ENCODE measurements at regions not wholly inside any gene's neighbourhood (a gene's known extent, or its start where the extent isn't known, plus 50 kb on each side); places are given as distances from the start of the nearest gene placed in this dataset.

GRCh38 chr13:44763615-44764301, 187.6 kb upstream of the TSC22D1 start:
- Histone ChIP-seq H3K4me3 (no peak overlapping the region), H3K4me1 (peaks cover 15% of the 10 kb centered on the region), H3K27ac (no peak overlapping the region), H3K9me3 (replicated peaks) (no peaks in the 10 kb centered on the region), H3K27me3 (no peaks in the 10 kb centered on the region), H3K36me3 (no peaks in the 10 kb centered on the region)
- DNase-seq: no peak

GRCh38 chr13:44762911-44763310, 186.8 kb upstream of the TSC22D1 start:
- Histone ChIP-seq H3K9me3 (replicated peaks) (no peaks in the 10 kb centered on the region), H3K27me3 (no peaks in the 10 kb centered on the region), H3K36me3 (no peaks in the 10 kb centered on the region), H3K4me3 (no peak overlapping the region), H3K27ac (no peak overlapping the region), H3K4me1 (peaks cover 23% of the 10 kb centered on the region)
- DNase-seq: no peak

GRCh38 chr13:44760434-44760833, 184.3 kb upstream of the TSC22D1 start:
- Histone ChIP-seq H3K27me3 (no peaks in the 10 kb centered on the region), H3K4me3 (no peak overlapping the region), H3K36me3 (no peaks in the 10 kb centered on the region), H3K4me1 (peaks cover 23% of the 10 kb centered on the region), H3K9me3 (replicated peaks) (no peaks in the 10 kb centered on the region), H3K27ac (peak overlapping the region; percentile 93)
- DNase-seq: peak in 1 of 2 experiments; percentile 11

DNA sequence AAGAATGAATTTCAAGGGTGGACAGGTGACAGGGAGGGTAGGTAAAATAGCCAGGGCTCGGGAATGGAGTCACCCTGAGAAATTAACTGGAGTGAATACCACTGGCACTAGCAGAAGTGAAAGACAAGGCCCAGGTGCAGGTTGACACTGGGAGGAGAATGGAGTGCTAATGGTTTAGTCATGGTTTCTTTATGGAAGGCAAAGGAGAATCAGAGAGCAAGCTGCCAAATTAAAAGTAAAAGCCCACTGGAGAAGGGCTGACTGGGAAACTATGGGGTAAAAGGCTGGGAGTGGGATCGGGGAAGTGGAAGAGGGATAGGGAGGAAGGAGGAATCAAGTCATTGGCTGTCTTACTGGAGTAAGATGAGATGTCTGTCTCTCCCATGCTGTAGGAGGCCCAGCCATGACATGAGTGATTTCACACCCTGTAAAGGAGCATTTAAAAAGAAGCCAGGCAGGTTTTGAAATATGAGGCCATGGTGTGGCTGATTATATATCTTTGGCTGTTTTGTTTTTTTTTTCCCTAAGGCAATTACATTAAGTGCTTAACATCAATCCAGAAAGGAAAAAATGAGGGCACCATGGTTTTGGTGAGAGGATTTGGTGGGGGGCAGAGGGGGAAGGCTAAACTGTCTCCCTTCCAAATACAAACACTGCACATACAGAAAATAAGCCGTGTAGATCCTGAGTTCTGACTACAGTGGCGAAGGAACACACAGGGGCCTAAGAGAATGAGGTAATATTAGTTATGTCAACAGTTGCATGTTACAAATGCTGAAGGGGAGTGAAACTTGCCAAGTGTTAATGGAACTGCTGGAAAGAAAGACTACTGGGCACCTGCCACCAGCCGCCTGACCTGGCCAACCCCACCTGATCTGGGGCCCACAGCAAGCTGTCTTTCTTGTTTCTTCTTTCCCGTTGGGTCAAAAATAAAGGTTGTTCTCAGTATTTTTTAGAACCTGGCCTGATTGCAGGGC, 183.5 kb upstream of the TSC22D1 start:
- Histone ChIP-seq H3K4me3 (peak overlapping the region; percentile 45), H3K27me3 (no peaks in the 10 kb centered on the region), H3K9me3 (replicated peaks) (no peaks in the 10 kb centered on the region), H3K36me3 (no peaks in the 10 kb centered on the region), H3K4me1 (peaks cover 23% of the 10 kb centered on the region), H3K27ac (peak overlapping the region; percentile 93)
- peak; percentile 61 to 86 for DNase-seq

DNA sequence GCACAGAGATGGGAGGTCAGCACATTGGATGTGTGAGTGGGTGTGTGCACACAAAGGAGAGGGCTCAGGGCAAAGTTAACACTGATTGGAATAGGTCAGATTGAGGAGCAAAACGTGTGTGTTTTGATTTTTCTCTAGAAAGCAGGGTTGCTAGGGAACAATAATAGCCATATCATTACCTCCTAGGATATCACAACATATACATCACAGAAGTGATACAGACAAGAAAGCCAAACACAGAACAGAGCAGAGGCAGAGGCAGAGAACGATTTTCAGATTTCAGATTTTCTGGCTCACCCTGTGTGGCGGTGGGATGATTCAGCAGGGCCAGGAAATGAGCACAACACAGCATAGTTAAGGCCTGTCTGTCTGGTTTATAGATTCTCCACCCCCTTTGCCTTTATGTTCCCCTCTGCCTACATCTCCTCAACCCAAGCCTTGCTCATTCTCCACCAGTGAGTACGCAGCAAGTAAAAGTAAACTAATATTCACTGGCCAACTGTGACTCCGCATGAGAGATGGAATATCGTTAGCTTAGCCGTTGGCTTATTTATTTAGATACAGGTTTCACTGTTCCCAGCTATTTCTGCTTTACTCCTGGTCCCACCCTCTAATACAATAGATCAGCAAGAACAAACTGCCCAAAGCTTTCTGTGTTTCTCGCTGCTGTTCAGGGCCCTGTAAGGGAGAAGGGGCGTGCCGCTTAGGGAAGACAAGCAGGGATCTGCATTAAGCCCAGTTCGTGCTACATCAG, 182.7 kb upstream of the TSC22D1 start:
- Histone ChIP-seq H3K4me3 (peak overlapping the region; percentile 45), H3K27me3 (no peaks in the 10 kb centered on the region), H3K36me3 (no peaks in the 10 kb centered on the region), H3K9me3 (replicated peaks) (no peaks in the 10 kb centered on the region), H3K4me1 (peaks cover 23% of the 10 kb centered on the region), H3K27ac (peak overlapping the region; percentile 93)
- DNase-seq: peak; percentile 34 to 71

DNA sequence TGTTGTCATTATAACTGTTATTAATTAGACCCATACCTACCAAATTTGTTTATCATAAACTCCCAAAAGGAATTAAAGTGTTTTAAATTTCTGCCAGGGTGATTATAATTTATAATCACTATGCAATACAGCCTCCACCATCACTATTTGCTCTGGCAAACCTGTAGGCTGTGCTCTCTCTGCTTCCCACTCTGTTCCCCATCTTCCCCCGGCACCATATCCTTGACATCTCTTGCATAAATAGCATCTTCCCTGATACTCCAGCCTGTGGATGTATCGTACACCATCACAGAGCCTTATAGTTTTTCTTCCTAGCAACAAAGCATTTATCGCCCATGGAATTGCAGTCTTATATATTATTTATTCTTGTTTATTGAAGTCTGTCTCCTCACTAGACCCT, 181.5 kb upstream of the TSC22D1 start:
- Histone ChIP-seq H3K4me1 (peaks cover 23% of the 10 kb centered on the region), H3K36me3 (no peaks in the 10 kb centered on the region), H3K27ac (no peak overlapping the region), H3K9me3 (replicated peaks) (no peaks in the 10 kb centered on the region), H3K4me3 (no peak overlapping the region), H3K27me3 (no peaks in the 10 kb centered on the region)
- DNase-seq: no peak

- peaks cover 23% of the 10 kb centered on the region for H3K4me1 ChIP-seq
- no peak for DNase-seq
- no peaks in the 10 kb centered on the region for H3K36me3 ChIP-seq
- no peaks in the 10 kb centered on the region for H3K27me3 ChIP-seq
- no peak overlapping the region for H3K27ac ChIP-seq
- no peaks in the 10 kb centered on the region for H3K9me3 ChIP-seq (replicated peaks)
- H3K4me3 ChIP-seq: no peak overlapping the region
These were observed 180.2 kb upstream of the TSC22D1 start for GRCh38 chr13:44756276-44756810.

- Histone ChIP-seq H3K36me3 (no peaks in the 10 kb centered on the region), H3K27ac (no peak overlapping the region), H3K9me3 (replicated peaks) (no peaks in the 10 kb centered on the region), H3K4me3 (no peak overlapping the region), H3K4me1 (peaks cover 23% of the 10 kb centered on the region), H3K27me3 (no peaks in the 10 kb centered on the region)
- DNase-seq: no peak
These were observed 179.7 kb upstream of the TSC22D1 start for GRCh38 chr13:44755872-44756271.

DNA sequence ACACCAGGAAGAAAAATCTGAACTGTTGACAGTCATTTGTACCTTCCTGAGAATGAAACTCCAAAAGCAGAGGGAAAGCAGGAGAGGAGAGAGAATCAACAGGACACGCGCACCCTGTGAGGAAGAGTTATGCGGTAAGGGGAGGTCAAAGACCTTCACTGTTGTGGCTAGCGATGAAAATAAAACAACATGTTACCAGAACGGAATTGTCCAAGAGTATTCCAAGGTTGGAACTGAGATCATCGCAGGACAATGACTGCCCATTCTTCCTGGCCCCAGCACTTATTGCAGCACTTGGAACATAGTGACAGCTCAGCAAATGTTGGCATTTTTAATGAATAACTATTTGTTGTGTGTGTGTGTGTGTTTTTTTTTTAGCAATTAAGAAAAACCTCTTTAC, 176.0 kb upstream of the TSC22D1 start:
- Histone ChIP-seq H3K27me3 (no peaks in the 10 kb centered on the region), H3K27ac (no peak overlapping the region), H3K4me3 (no peak overlapping the region), H3K36me3 (no peaks in the 10 kb centered on the region), H3K9me3 (replicated peaks) (no peaks in the 10 kb centered on the region), H3K4me1 (no peaks in the 10 kb centered on the region)
- DNase-seq: no peak

- Histone ChIP-seq H3K36me3 (no peaks in the 10 kb centered on the region), H3K27ac (no peak overlapping the region), H3K27me3 (no peaks in the 10 kb centered on the region), H3K4me1 (no peaks in the 10 kb centered on the region), H3K4me3 (no peak overlapping the region), H3K9me3 (replicated peaks) (no peaks in the 10 kb centered on the region)
- DNase-seq: no peak
These were observed 174.5 kb upstream of the TSC22D1 start for GRCh38 chr13:44750630-44751029.

- no peaks in the 10 kb centered on the region for H3K9me3 ChIP-seq (replicated peaks)
- H3K36me3 ChIP-seq: no peaks in the 10 kb centered on the region
- H3K27me3 ChIP-seq: no peaks in the 10 kb centered on the region
These were observed 173.8 kb upstream of the TSC22D1 start for GRCh38 chr13:44749906-44750305.

DNA sequence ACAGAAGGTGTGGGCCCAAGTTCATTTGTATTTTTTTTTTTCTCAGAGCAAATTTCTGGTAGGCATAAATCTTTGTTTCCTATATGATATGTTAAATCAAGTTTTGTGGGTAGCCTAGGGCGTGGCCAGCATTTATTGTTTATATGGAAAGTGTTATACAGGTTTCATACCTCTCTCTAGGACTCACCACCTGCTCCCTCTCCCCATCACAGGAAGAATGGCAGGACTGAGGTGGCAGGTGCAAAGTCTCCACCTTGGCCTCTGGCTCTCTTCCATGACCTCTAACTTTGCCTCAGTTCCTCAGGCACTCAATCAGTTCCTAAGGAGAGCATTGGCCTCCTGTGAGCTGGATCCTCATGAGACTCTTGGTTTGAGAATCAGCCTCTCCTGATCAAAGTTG, 172.3 kb upstream of the TSC22D1 start:
- H3K4me1 ChIP-seq: no peaks in the 10 kb centered on the region
- no peaks in the 10 kb centered on the region for H3K27me3 ChIP-seq
- H3K9me3 ChIP-seq (replicated peaks): no peaks in the 10 kb centered on the region
- no peaks in the 10 kb centered on the region for H3K36me3 ChIP-seq
- H3K4me3 ChIP-seq: no peak overlapping the region
- no peak for DNase-seq
- no peak overlapping the region for H3K27ac ChIP-seq

More at GRCh38 chr13:44749906-44750305, 173.8 kb upstream of the TSC22D1 start:
- no peak overlapping the region for H3K27ac ChIP-seq
- H3K4me1 ChIP-seq: no peaks in the 10 kb centered on the region
- no peak overlapping the region for H3K4me3 ChIP-seq
- no peak for DNase-seq

GRCh38 chr13:44747179-44747578, 171.0 kb upstream of the TSC22D1 start:
- H3K36me3 ChIP-seq: no peaks in the 10 kb centered on the region
- no peaks in the 10 kb centered on the region for H3K27me3 ChIP-seq
- H3K27ac ChIP-seq: no peak overlapping the region
- no peak overlapping the region for H3K4me3 ChIP-seq
- no peaks in the 10 kb centered on the region for H3K4me1 ChIP-seq
- no peak for DNase-seq
- H3K9me3 ChIP-seq (replicated peaks): no peaks in the 10 kb centered on the region

DNA sequence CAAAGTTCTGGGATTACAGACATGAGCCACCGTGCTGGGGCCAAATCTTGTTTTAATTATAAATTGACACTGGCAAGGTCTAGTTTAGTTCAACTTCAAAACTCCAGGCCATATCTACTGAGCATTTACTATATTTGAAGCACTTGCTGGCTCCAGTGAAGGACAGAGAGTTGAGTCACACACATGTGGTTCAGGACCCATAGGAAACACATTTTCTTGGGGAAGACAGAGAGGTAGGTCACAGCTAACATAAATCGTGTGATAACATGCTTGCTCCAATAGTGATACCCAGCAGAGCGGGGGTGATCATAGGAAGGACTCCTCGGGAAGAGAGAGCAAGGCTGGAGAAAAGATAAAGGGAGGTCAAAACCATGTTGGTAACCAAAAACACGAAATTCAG, 170.6 kb upstream of the TSC22D1 start:
- Histone ChIP-seq H3K27ac (no peak overlapping the region), H3K4me3 (no peak overlapping the region), H3K27me3 (no peaks in the 10 kb centered on the region), H3K9me3 (replicated peaks) (no peaks in the 10 kb centered on the region), H3K4me1 (no peaks in the 10 kb centered on the region), H3K36me3 (no peaks in the 10 kb centered on the region)
- DNase-seq: no peak
